Epithelial cell of esophagus (primary cell): ENCODE measurements at regions not wholly inside any gene's neighbourhood (a gene's known extent, or its start where the extent isn't known, plus 50 kb on each side); places are given as distances from the start of the nearest gene placed in this dataset.
"Not testable (repeated sequence)": the region's sequence is repeated elsewhere in the genome, so short reads cannot be mapped to it uniquely, and the experiment has no call there.

ENCODE experiments used
- DNase-seq: peaks from one replicate; pipeline ENCODE4 v3.0.0; 2010; ENCODE audit warnings: low read depth
- H3K4me3 ChIP-seq: 2 replicates; pipeline ENCODE4 v1.5.1; 2011; ENCODE audit warnings: mild to moderate bottlenecking, low read length, control low read depth
- TF ChIP-seq, protein P1 (sequence below): IDR thresholded peaks from 2 replicates; pipeline ENCODE4 v1.5.1; 2011; ENCODE audit warnings: low read depth, mild to moderate bottlenecking, low read length, control low read depth, inconsistent platforms; ENCODE audit not compliant: insufficient read depth; ENCODE audit errors: missing control alignments

DNA sequence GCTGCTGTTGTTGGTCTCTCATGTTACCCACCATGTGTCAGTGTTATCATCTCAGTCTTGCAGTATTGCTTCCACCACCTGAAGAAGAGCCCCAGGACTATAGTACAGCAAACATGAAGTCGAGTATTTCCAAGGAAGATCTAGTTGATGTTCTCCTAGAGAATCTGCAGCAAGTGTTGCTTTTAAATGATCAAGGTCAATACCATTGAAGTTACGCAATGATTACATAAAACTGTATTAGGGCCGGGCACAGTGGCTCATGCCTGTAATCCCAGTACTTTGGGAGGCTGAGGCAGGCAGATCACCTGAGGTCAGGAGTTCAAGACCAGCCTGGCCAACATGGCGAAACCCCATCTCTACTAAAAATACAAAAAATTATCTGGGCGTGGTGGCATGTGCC, 173.9 kb downstream of the TJP1 start:
- H3K4me3 ChIP-seq, DNase-seq: not testable (repeated sequence)

DNA sequence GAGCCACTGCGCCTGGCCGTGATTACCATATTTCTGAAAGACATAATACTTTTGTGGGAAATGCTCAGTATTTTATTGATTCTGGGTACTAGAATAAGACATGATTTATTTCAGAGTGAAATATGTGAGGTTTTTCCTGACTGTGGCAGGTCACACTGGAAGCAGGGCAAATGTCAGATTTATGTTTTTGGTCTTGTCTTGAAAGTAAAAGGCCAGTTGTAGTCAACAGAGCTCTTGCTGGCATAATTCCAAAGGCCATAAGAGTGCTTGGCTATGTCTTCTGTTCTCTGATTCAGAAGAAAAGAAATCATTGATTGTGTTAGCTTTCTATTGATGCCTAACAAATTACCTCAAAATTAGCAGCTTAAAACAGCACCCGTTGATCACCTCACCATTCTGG, 176.4 kb downstream of the TJP1 start:
- no peak overlapping the region for H3K4me3 ChIP-seq
- no peak for DNase-seq
- TF ChIP-seq, protein P1, sequence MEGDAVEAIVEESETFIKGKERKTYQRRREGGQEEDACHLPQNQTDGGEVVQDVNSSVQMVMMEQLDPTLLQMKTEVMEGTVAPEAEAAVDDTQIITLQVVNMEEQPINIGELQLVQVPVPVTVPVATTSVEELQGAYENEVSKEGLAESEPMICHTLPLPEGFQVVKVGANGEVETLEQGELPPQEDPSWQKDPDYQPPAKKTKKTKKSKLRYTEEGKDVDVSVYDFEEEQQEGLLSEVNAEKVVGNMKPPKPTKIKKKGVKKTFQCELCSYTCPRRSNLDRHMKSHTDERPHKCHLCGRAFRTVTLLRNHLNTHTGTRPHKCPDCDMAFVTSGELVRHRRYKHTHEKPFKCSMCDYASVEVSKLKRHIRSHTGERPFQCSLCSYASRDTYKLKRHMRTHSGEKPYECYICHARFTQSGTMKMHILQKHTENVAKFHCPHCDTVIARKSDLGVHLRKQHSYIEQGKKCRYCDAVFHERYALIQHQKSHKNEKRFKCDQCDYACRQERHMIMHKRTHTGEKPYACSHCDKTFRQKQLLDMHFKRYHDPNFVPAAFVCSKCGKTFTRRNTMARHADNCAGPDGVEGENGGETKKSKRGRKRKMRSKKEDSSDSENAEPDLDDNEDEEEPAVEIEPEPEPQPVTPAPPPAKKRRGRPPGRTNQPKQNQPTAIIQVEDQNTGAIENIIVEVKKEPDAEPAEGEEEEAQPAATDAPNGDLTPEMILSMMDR: no peak

DNA sequence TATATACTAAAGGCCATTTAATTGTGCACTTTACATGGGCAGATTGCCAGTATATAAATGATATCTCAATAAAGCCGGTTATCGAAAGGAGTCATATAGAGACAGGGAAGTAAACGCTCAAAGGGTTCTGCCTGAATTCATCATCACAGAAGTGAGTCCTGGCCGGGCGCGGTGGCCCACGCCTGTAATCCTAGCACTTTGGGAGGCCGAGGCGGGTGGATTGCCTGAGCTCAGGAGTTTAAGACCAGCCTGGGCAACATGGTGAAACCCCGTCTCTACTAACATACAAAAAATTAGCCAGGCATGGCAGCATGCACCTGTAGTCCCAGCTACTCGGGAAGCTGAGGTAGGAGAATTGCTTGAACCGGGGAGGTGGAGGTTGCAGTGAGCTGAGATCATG, 177.9 kb downstream of the TJP1 start:
- not testable (repeated sequence) for H3K4me3 ChIP-seq, DNase-seq

DNA sequence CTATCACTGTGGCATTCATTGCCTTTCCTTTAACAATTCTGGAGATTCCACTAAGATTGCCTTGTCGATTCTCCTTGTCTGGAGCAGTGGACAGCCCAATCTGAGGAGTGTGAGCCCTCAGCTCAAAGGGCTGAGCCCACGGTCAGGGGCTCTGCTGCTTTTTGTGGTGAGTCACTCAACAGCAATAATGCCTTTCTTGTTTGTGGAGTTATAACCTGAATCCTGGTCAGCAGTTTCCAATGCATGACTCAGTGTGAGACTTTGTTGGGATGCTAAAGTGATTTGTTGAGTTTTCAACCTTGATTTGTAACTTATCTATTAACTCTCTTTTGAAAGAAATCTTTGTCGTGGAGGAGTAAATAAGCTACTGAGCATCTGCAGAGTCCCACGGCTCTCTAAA, 183.5 kb downstream of the TJP1 start:
- H3K4me3 ChIP-seq: no peak overlapping the region
- TF ChIP-seq, protein P1: no peak
- DNase-seq: peak; percentile 16

DNA sequence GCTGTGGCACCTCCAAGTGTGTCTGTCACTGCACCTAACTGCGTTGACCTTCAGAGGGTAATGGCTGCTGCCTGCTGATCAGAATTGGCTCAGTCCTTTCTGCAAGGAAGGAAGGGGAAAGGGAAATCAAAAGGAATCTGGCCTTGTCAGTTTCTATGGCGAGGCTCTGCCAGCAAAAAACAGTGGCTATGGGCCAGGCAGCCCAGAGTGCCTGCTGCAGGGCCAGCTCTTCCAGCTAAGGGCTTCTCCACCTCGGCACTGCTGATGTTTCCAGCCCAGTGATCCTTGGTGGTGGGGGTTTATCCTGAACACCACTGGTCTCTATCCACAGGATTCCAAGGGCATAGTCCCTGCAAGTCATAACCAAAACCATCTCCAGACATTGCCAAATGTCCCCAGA, 184.3 kb downstream of the TJP1 start:
- H3K4me3 ChIP-seq: no peak overlapping the region
- no peak for DNase-seq
- TF ChIP-seq, protein P1: no peak

DNA sequence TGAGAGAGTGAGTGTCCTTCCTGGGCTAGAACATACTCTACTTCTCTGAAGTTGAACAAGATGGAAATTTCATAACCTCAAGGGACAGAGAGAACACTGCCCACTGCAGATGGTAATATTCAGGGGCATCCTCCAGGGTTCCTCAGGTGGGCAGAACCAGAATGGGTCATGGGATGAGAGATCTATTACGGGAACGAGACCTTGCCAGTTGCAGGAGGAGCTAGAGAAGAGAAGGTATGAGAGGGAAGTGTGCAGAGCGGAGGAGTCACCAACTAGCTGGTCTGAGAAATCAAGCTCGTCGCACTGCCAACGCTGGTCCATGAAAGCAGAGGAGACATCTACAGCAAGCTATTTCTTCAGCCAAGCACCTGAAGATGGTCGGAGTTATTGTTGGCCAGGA, 184.7 kb downstream of the TJP1 start:
- H3K4me3 ChIP-seq: no peak overlapping the region
- TF ChIP-seq, protein P1: no peak
- DNase-seq: no peak

DNA sequence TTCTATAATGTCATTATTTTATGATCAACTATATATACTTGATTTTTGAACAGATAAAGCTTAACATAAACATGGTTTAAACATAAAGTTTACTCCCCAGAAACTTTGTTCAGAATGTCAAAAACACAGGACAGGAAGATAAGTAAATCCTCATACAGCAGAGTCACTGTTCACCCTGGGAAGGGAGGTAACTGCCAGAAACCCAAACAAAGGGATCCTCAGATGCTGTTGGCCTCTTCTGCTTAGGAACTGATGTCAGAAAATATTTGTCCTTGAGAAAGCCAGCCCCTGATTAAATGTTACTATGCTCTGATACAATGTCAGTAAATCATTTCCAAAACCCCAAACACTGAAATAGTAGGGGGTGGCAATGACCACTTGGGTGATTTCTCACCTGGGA, 185.3 kb downstream of the TJP1 start:
- no peak for DNase-seq

DNA sequence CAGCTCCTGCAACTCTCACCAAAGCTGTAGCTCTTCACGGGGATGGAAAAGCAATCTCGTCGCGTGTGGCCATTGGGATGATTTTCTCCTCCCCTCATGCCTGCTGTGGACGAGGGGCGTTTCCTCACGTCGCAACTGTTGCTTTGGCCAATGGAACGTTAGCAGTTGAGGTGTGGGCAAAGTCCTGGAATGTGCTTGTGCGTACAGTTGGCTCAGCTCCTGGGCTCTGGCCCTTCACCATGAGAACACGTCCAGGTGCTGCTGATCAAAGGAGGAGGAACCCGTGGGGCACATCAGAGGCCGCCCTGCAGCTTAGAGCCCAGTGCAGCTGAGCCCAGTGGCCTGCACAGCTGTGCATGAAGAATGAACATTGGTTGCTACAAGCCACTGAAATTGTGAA, 186.1 kb downstream of the TJP1 start:
- TF ChIP-seq, protein P1: no peak
- no peak overlapping the region for H3K4me3 ChIP-seq
- no peak for DNase-seq

More for the DNA sequence above, 185.3 kb downstream of the TJP1 start:
- no peak overlapping the region for H3K4me3 ChIP-seq
- TF ChIP-seq, protein P1: no peak
